CD14-positive monocyte (primary cell): ENCODE measurements at regions not wholly inside any gene's neighbourhood (a gene's known extent, or its start where the extent isn't known, plus 50 kb on each side); places are given as distances from the start of the nearest gene placed in this dataset.

Experiments used
- DNase-seq, 3 donors: peaks; one replicate each; pipeline ENCODE4 v3.0.0-alpha.2; 2011 to 2022
- H2AFZ ChIP-seq: 2 replicates; pipeline ENCODE4 v1.6.0; 2012; ENCODE audit warnings: mild to moderate bottlenecking, low read depth, low read length, inconsistent platforms; ENCODE audit not compliant: insufficient read depth, poor library complexity, severe bottlenecking
- H3K27ac ChIP-seq, 2 donors: 1 replicate in 1 of 2; 2 replicates in 1 of 2; pipeline ENCODE4 v1.5.1; 2012 to 2013; ENCODE audit warnings: low read length in 2 of 2, control low read depth in 1 of 2, inconsistent platforms in 1 of 2, low read depth in 1 of 2, mild to moderate bottlenecking in 1 of 2
- H3K27me3 ChIP-seq, 2 donors: one replicate each; pipeline versions ENCODE4 v1.6.0 to v1.6.1; 2011 to 2013; ENCODE audit warnings: low read length in 2 of 2; ENCODE audit not compliant: control insufficient read depth in 2 of 2, insufficient read depth in 2 of 2
- H3K36me3 ChIP-seq, 2 donors: replicated peaks in 1 of 2; 1 replicate in 1 of 2; 2 replicates in 1 of 2; pipeline versions ENCODE4 v1.5.1 to v1.6.1; 2012 to 2013; ENCODE audit warnings: low read length in 2 of 2, control low read depth in 1 of 2, inconsistent platforms in 1 of 2, mild to moderate bottlenecking in 1 of 2; ENCODE audit not compliant: insufficient read depth in 2 of 2, control insufficient read depth in 1 of 2
- H3K4me1 ChIP-seq, 2 donors: 1 replicate in 1 of 2; 2 replicates in 1 of 2; pipeline versions ENCODE4 v1.5.1 to v1.6.1; 2012 to 2013; ENCODE audit warnings: low read length in 2 of 2, control low read depth in 1 of 2, inconsistent platforms in 1 of 2, mild to moderate bottlenecking in 1 of 2, moderate library complexity in 1 of 2; ENCODE audit not compliant: insufficient read depth in 2 of 2, control insufficient read depth in 1 of 2
- H3K4me2 ChIP-seq: replicated peaks from 2 replicates; pipeline ENCODE3; 2012; ENCODE audit warnings: low read length, moderate library complexity, mild to moderate bottlenecking; ENCODE audit not compliant: poor library complexity, severe bottlenecking; ENCODE audit errors: extremely low read depth
- H3K4me3 ChIP-seq, 3 experiments: fragments of 200-600 bp in 1 of 3; sonication (generic) in 1 of 3; replicated peaks in 1 of 3; 1 replicate in 2 of 3; 2 replicates in 1 of 3; pipeline ENCODE4 v1.5.1; 2011 to 2013; ENCODE audit warnings: low read length in 3 of 3, mild to moderate bottlenecking in 3 of 3, control low read depth in 2 of 3, low read depth in 2 of 3, inconsistent platforms in 1 of 3, moderate library complexity in 1 of 3
- H3K79me2 ChIP-seq: 2 replicates; pipeline ENCODE4 v1.6.0; 2012; ENCODE audit warnings: mild to moderate bottlenecking, control low read depth, inconsistent platforms, low read length, moderate library complexity; ENCODE audit not compliant: insufficient read depth
- H3K9ac ChIP-seq: 2 replicates; pipeline ENCODE4 v1.6.0; 2017; ENCODE audit warnings: low read length, mild to moderate bottlenecking; ENCODE audit not compliant: insufficient read depth, poor library complexity, severe bottlenecking
- H3K9me3 ChIP-seq, 2 donors: replicated peaks in 1 of 2; 1 replicate in 1 of 2; 2 replicates in 1 of 2; pipeline versions ENCODE4 v1.5.1 to v1.6.1; 2012 to 2013; ENCODE audit warnings: low read length in 2 of 2, control low read depth in 1 of 2; ENCODE audit not compliant: control insufficient read depth in 1 of 2, insufficient read depth in 1 of 2
- H4K20me1 ChIP-seq: 2 replicates; pipeline ENCODE4 v1.6.0; 2012; ENCODE audit warnings: mild to moderate bottlenecking, low read length, control low read depth, moderate library complexity; ENCODE audit not compliant: insufficient read depth
- H3K27ac Mint-ChIP-seq, 7 donors: one replicate each; pipeline ENCODE4 v1.8.0; 2020; ENCODE audit warnings: mild to moderate bottlenecking in 7 of 7, mixed read lengths in 7 of 7, moderate library complexity in 6 of 7, inconsistent platforms in 2 of 7
- H3K27me3 Mint-ChIP-seq, 3 donors: one replicate each; pipeline ENCODE4 v1.8.0; 2021 to 2022; ENCODE audit warnings: low read depth in 3 of 3, mild to moderate bottlenecking in 3 of 3, mixed read lengths in 3 of 3, moderate library complexity in 3 of 3, inconsistent platforms in 1 of 3
- H3K36me3 Mint-ChIP-seq, 2 donors: one replicate each; pipeline ENCODE4 v1.8.0; 2020; ENCODE audit warnings: mixed read lengths in 2 of 2, inconsistent platforms in 1 of 2, mild to moderate bottlenecking in 1 of 2
- H3K4me1 Mint-ChIP-seq: one replicate; pipeline ENCODE4 v1.8.0; 2020; ENCODE audit warnings: mild to moderate bottlenecking, mixed read lengths
- H3K4me3 Mint-ChIP-seq, 2 donors: one replicate each; pipeline ENCODE4 v1.8.0; 2020; ENCODE audit warnings: mild to moderate bottlenecking in 2 of 2, mixed read lengths in 2 of 2, moderate library complexity in 1 of 2
- H3K9me3 Mint-ChIP-seq, 7 donors: one replicate each; pipeline ENCODE4 v1.8.0; 2020 to 2022; ENCODE audit warnings: mixed read lengths in 7 of 7, mild to moderate bottlenecking in 6 of 7, moderate library complexity in 6 of 7, inconsistent platforms in 2 of 7
- CTCF ChIP-seq: fragments of 200-600 bp; IDR thresholded peaks from one replicate; pipeline ENCODE4 v1.8.0; 2022; ENCODE audit warnings: antibody characterized with exemption, mild to moderate bottlenecking
- whole genome bisulfite sequencing: methylation state at CpG from one replicate; pipeline ENCODE4 v1.1.5; 2013; ENCODE audit warnings: missing lambda C conversion rate; ENCODE audit not compliant: insufficient coverage; 5-methylcytosine and 5-hydroxymethylcytosine counted together
- intact Hi-C, 2 donors: fragments of 100-400 bp; cut with micrococcal nuclease; formaldehyde crosslinking; loops; one replicate each; pipeline versions ENCODE4 v1.15.0 to v1.15.1; 2023

- no peak overlapping the region for H3K4me2 ChIP-seq
- no peak for TF ChIP-seq CTCF
- no peaks in the 10 kb centered on the region for H3K27me3 ChIP-seq
- 94% methylated on average over 10 of the region's 13 CpGs for WGBS
- Mint-ChIP-seq H3K9me3 (peaks cover 1 to 15% (median 3%) of the 10 kb centered on the region in 7 donors), H3K36me3 (no peaks in the 10 kb centered on the region), H3K27ac (no peak overlapping the region), H3K4me3 (no peak overlapping the region), H3K27me3 (peaks cover 0 to 2% (median 0%) of the 10 kb centered on the region in 3 donors), H3K4me1 (no peaks in the 10 kb centered on the region)
- H3K27ac ChIP-seq: no peak overlapping the region
- no peaks in the 10 kb centered on the region for H4K20me1 ChIP-seq
- H3K36me3 ChIP-seq: no peaks in the 10 kb centered on the region
- no peaks in the 10 kb centered on the region for H3K9me3 ChIP-seq
- H3K4me3 ChIP-seq: no peak overlapping the region
- no peak overlapping the region for H2AFZ ChIP-seq
- no peaks in the 10 kb centered on the region for H3K4me1 ChIP-seq
- no peaks in the 10 kb centered on the region for H3K79me2 ChIP-seq
- intact Hi-C loops: no loop called here
- H3K9ac ChIP-seq: no peak overlapping the region
- DNase-seq: no peak
Observed at GRCh38 chr2:234715671-234716250, 218.9 kb upstream of the ARL4C start.

- Mint-ChIP-seq H3K27ac (no peak overlapping the region), H3K4me1 (no peaks in the 10 kb centered on the region), H3K9me3 (peaks cover 1 to 15% (median 5%) of the 10 kb centered on the region in 7 donors), H3K27me3 (peaks cover 0 to 2% (median 1%) of the 10 kb centered on the region in 3 donors), H3K4me3 (no peak overlapping the region), H3K36me3 (no peaks in the 10 kb centered on the region)
- no peak for TF ChIP-seq CTCF
- no peak overlapping the region for H3K4me3 ChIP-seq
- no peaks in the 10 kb centered on the region for H3K79me2 ChIP-seq
- no peak for DNase-seq
- H3K27me3 ChIP-seq: no peaks in the 10 kb centered on the region
- no peak overlapping the region for H2AFZ ChIP-seq
- H3K4me1 ChIP-seq: no peaks in the 10 kb centered on the region
- no peaks in the 10 kb centered on the region for H3K36me3 ChIP-seq
- 91% methylated on average over 5 of the region's 5 CpGs for WGBS
- intact Hi-C loops: no loop called here
- H3K4me2 ChIP-seq: no peak overlapping the region
- no peak overlapping the region for H3K27ac ChIP-seq
- no peaks in the 10 kb centered on the region for H3K9me3 ChIP-seq
- H4K20me1 ChIP-seq: no peaks in the 10 kb centered on the region
- H3K9ac ChIP-seq: no peak overlapping the region
Observed at GRCh38 chr2:234714711-234715110, 217.8 kb upstream of the ARL4C start.
